Fibroblast of skin of scalp (primary cell): ENCODE measurements at regions not wholly inside any gene's neighbourhood (a gene's known extent, or its start where the extent isn't known, plus 50 kb on each side); places are given as distances from the start of the nearest gene placed in this dataset.
"Not testable (repeated sequence)": the region's sequence is repeated elsewhere in the genome, so short reads cannot be mapped to it uniquely, and the experiment has no call there.

ENCODE experiments used
- DNase-seq: peaks from one replicate; pipeline ENCODE4 v3.0.0-alpha.2; 2013

DNA sequence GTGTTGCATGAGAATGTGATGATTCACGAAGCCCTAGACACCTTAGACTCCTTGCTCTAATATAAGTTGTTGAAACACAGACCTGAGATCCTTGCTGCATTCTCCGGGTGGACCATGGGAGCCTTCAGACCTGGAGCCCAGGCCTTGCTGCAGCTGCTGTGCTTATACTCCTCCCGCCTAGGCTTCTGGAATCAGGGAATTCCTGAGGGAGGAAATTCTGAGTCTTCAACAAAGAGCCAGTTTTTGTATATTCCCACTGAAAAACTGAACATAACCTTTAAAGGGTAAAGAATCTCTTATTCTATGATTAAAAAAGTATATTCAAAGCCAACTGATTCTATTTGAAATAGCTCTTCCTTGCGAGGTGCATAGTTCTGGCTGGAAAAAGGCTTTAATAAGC is 245.1 kb upstream of the ELAVL2 start:
- no peak for DNase-seq

DNA sequence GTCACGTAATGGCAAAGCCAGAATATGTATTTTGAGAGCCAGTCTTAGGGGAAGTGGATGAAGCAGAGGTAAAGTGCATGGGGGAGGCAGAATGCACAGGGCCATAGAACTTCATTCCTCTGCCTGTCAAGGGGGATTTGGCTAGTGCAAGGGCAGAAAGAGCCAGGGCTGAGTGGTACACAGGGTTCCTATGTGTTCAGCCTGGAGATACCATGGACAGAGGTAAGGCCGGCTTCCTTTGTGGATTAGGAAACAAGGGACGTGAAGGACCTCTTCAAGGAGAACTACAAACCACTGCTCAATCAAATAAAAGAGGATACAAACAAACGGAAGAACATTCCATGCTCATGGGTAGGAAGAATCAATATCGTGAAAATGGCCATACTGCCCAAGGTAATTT is 241.1 kb upstream of the ELAVL2 start:
- DNase-seq: not testable (repeated sequence)

DNA sequence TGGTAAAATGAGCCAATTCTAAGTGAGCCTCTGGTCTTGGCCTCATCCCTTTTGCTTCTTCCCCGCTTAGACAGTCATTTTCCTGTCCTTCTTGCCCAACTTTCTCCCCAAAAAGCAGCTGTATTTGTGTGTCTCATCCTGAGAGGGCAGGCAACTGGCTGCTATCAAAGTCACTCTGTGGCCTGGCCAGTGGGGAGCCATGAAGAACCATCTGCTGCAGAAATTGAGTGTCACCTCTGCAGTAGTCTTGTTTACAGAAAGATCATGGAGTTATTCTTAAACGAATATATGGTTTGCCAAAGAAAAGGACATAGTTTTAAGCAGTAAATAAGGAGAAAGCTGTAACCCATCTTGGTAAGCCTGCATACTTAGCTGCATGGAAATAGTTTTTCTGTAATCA is 233.6 kb upstream of the ELAVL2 start:
- DNase-seq: no peak

DNA sequence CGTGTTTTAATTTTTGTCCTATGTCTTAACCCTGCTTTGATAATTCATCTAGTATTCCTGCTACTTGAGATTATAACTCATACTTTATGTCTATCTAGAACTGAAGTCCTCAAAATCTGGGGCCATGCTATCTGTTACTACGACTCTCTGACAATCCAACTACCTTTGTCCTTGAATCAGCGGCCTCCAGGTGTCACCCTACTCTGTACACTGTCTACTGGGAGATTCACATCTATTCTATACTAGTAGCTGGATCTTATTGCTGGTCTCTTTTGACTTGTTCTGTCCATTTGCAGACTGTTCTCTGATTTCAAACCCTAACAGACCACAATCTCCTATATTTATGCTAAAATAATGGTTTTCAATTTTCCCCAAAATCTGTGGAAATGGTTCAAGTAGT is 225.5 kb upstream of the ELAVL2 start:
- DNase-seq: no peak

DNA sequence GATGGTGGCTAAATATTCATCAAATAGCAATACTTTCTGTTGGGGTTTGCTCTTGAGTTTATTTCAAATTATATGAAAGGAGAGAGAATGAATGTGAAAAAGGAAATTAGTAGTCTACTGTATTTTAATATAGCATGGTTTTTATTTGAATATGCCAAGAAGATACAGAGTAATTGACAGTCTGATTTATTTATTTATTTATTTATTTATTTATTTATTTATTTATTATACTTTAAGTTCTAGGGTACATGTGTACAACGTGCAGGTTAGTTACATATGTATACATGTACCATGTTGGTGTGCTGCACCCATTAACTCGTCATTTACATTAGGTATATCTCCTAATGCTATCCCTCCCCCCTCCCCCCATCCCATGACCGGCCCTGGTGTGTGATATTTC is 224.2 kb upstream of the ELAVL2 start:
- DNase-seq: not testable (repeated sequence)

DNA sequence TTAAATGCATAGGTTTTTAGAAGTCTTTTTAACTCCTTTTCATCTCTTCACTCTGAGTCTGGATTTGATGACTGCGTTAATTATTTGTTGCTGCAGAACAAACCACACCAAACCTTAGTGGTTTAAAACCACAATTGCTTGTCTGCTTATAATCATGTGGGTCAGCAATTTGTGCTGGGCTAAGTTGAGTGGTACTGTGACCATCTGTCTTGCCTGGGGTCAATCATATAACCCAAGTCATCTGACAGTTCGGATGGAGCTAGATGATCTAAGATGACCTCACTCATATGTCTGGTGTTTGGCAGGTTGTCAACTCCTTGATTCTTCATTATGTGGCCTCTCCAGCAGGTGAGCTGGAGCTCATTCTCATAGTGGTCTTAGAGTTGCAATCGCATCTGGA is 219.1 kb upstream of the ELAVL2 start:
- no peak for DNase-seq

DNA sequence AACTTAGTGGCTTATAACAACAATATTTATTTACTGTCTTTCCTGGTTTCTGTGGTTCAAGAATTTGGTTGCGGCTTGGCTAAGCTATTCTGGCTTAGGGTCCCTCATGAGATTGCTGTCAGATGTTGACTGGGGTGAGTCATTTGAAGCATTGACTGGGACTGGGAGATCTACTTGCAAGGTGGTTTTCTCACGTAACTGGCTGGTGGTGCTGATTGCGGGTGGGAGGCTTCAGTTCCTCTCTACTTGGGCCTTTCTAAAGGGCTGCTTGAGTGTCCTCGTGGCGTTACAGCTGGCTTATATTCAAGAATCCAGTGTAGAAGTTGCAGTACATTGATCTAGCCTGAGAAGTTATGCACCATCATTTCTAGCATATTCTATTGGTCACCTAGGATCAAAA is 218.5 kb upstream of the ELAVL2 start:
- no peak for DNase-seq

DNA sequence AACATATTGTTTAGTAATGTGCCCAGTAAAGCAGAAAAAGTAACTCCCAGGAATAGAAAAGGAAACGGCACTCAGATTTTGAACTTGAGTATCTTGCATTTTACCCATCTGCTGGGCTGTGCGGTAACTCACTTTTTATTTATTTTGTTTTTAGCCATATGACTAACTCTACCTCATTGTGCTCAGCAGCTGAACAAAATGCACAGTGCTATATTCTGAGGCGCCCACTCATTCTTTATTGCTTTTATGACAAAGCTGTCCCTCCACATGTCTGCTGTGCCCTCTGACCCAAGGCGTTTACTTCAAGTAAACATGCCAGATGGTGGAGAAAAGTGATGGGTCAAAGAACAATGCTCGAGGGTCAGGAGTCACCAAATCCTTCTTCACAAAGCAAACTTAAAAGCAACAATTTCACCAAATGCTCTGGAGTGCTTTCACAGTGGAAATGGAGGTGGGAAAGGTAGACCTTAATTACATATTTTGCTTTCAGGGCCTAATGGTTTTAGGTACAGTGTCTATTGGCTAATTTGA is 215.2 kb upstream of the ELAVL2 start:
- DNase-seq: no peak

DNA sequence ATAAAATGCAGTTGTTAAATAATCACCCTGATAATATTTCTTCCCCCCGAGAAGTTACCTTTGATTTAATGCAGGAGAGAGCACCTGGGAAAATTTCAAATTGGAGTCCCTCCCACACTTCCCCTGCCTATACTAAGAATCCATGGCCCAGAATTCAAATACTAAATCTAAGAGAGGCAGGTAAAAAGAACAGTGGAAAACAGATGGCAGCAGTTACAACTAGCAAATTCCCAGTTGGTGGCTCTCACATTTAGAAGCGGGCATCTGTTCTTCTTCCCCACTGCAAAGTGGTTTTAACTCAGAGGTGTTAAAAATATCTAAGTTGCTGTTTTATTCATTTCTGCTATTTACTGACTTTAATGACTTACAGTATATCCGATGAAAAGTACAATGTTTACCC is 210.4 kb upstream of the ELAVL2 start:
- DNase-seq: no peak

DNA sequence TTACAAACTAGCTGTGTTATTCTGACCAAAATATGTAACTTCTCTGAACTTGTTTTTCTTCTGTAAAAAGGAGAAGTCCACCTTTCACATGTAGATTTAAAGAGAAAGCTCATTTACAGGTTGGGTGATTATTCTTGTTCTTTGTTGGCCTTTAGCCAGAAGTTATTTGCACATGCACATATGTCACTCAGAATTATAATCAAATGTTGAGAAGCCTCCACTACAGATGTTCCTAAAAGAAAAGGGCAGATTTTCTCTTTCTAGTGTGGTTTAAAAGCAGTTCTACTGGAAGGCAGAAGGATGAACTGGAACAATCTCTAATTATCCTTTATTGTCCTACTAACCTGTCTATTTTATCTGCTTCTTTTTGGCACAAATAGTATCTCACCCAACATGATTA is 209.8 kb upstream of the ELAVL2 start:
- no peak for DNase-seq

DNA sequence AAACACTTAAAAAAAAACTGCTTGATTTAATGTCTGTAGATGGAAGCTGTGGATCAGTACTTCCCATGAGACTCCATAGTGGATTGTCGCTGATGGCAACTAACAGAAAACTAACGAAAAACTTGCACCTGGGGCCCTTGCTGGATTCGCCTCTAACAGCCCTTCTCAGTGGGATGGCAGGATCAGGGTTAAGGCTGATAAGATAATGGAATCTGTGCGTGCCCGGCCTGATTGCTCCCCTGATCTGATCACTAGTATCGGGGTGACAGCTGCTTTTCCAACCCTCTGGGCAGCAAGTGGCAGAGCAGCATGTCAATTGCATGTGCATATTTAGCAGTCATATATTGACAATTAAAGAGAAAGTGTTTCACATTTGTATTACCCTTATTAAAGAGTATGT is 185.8 kb upstream of the ELAVL2 start:
- no peak for DNase-seq

DNA sequence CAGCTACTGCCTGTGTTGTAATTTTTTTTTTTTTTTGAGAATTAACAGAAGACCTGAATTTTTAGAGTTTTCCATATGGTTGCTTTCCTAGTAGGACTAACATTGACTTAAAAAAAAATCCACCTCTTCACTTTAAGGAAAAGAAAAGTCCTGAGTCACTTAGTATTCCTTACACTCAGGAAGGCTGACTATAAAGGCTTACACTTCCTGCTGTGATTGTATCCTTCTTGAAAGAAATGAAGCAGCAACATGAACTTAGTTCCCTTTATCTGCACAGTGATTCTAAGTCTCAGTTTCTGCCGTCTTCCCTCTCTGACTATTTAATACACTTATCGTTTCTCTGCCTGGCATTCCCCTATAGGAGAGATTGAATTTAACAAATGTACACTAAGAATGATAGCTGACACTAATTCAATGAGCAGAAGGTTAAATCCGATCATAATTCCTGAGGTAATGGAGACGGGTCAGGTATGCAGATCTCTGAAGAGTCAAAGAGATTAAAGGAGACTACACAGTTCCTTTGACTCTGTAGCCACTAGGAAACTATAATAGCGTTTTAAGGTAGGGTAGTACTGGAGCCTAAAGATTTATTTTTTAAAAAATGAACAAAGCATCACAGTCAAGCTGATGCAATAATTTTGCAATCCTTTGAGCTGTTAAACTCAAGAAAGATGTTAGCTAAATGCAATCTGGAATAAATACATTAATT is 185.1 kb upstream of the ELAVL2 start:
- DNase-seq: no peak

DNA sequence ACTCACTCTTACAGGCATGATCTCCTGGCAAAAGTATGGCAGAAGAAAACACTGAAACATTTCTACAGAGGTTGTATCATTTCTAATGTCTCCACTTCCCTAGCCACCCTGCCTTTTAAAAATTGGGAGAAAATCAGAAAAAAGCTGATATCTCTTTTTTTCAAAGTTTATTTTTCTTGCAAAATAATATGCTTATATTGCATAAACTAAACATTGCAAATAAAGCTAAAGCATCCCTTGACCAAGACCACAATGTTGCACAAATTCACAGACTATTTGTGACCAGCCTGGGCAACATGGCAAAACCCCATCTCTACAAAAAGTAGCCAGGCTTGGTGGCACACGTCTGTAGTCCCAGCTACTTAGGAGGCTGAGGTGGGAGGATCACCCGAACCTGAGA is 183.3 kb upstream of the ELAVL2 start:
- no peak for DNase-seq

DNA sequence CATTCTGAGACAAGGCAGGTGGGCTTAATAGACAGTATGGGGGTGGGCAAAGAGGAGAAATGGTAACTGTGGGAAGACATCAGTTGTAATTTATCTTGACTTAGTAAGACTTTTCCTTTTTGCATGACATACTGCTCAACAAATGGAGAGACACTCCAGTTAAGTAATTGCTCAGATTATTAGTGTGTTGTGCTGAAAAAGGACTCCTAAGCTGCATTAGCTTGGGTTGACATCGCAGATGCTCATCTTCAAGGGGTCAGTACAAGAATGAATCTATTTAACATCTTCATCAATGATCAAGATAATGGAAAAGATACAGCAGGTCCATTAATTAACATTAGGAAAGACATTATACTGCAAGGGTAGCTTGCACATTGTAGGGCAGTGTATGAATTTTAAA is 181.1 kb upstream of the ELAVL2 start:
- DNase-seq: no peak

DNA sequence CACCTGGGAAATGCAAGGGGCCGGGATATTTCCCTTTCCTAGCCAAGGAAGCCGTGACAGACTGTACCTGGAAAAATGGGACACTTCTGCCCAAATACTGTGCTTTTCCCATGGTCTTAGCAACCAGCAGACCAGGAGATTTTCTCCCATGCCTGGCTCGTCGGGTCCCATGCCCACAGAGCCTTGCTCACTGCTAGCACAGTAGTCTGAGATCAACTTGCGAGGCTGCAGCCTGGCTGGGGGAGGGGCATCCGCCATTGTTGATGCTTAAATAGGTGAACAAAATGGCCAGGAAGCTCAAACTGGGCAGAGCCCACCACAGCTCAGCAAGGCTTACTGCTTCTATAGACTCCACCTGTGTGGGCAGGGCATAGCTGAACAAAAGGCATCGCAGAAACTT is 165.8 kb upstream of the ELAVL2 start:
- not testable (repeated sequence) for DNase-seq

DNA sequence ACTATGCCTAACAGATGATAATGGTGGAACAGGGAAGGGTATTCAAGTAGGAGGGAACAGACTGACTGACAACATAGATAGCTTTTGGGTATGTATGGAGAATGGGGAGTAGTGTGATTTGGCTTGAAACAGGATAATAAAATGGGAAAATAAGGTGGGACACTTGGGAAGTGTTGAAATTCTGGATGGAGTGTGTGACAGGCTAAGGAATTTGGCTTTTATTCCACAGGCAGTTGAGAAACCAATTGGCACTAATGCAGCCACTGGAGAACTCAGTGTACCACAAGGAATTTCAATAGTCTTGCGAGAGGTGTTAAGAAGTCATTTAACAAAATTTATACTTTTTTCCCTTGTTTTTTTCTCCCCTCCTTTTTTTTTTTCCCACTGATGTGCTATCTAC is 153.5 kb upstream of the ELAVL2 start:
- DNase-seq: no peak

DNA sequence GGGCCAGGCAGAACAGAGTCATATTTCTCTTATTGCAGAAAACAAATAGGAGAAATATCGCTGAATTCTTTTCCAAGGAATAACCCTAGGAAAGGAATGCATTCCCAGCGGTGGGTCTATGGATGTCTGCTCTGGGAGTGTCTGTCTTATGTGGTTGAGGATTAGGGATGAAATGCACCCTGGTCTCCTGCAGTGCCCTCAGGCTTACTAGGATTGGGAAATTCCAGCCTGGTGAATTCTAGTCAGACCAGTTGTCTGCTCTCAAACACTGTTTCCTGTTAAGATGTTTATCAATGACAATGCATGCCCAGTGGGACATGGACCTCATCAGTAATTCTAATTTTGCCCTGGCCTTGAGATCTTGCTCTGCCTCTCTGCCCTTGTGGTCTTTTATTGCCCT is 136.1 kb upstream of the ELAVL2 start:
- DNase-seq: no peak

DNA sequence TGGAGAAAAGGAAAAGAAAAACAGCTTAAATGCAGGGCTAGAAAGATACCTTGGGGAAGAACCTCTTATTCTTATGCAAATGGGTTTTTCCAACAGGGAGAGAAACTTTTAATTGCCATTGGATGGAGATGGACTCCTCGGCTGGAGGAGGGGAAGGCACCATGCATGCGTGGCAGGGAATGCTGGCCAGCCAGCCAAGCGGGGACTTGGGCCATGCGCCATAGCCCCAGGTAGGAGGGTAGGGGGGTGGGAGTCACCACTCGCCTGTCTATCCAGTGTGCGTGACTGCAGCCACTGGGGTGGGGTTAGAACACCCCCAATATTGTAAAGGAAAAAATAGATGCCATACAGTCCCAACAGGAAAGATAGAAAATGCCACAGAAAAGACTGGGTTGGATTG is 119.9 kb upstream of the ELAVL2 start:
- no peak for DNase-seq

DNA sequence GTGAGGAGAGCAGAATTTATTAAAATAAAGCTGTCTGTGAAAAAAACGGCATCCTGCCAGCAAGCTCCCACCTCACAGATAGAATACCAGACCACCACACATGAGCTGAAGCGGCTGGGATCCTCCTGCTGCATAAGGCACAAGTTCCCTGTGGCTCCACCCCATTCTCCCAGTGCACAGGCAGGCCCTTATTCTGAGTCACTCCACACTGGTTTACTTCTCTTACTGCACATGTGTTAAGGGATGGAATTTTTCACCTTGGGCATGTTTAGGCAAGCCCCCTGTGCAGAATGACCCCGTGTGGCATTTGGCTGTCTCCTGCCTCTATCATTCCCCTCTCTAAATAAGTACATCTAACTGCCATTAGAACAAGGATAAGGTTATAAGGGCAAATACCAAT is 115.0 kb upstream of the ELAVL2 start:
- no peak for DNase-seq

DNA sequence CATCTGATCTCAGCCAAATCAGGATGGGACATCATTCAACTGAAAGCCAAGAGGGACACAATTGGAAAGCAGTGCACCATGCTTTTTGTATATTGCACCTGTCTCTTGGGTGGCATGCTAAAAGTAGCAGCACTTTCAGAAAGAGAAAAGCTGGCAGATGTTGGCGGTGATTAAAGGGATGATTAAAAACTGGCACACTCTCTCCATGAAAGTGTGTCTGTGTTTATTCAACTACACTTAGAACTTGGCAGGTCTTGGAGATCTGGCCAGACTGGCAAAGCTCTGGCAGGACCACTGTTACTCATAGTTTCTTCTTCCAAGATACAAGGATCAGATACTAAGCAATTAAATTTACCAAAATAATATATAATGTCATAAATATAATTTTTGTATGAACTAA is 112.9 kb upstream of the ELAVL2 start:
- no peak for DNase-seq

DNA sequence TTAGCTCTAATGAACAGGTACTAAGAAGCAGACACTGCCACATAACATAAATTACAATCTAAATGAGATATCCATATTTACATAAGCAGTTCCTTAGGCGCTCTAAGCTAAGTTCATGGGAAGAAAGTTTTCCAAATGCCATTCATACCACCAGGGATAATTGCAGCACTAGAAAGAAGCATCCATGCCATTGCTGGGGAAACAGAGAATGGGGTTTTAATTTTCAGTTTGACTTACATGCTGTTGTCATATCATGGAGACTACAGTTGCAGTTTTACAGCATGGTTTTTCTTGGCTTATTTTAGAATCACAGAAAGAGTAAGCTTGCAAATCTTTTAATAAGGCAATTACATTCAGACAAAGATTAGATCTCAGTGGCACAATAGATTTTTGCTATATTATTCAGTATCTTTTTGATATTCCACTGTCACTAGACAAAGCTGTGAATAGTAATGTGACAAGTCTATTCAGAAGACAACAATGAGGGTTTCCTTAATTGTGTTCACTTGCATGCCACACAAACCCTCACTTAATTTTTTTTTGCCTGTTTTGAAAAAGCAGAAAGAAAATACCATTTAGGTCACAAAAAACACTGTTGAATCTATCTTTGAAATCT is 108.4 kb upstream of the ELAVL2 start:
- no peak for DNase-seq

DNA sequence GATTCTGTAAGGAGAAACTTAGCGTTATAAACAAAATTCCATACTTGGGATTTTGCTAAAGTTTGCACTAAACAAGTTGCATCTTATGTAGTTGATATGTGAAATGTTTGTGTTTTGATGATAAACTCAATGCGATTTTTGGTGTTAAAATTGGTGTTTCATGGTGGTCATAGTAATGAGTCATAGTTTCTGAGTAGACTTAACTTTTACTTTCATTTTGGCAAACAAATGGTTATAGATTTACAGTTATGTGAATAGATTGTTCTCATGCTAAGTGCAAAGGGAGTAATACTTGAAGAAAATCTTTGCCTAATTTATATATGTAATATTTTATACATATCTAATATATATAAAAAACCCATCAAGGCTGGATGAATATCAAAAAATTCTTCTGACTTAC is 107.3 kb upstream of the ELAVL2 start:
- DNase-seq: no peak

DNA sequence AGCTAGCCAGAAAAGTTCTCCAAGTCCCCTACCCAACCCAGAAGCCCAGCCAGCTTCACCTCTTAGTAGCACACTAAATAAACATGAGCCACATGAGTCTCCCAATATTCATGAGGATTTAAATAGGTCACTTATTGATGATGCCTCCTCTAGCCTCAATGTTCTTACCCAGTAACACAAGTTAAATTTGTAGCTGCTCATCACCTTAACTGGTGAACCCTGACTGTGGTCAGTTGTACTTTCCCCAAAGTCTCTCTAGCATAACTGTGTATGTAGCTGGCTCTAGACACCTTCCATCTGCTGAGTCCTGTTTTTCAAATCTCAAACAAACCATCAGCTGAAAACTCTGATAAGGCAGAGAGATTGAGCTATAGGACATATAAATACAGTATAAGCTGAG is 100.3 kb upstream of the ELAVL2 start:
- DNase-seq: no peak

DNA sequence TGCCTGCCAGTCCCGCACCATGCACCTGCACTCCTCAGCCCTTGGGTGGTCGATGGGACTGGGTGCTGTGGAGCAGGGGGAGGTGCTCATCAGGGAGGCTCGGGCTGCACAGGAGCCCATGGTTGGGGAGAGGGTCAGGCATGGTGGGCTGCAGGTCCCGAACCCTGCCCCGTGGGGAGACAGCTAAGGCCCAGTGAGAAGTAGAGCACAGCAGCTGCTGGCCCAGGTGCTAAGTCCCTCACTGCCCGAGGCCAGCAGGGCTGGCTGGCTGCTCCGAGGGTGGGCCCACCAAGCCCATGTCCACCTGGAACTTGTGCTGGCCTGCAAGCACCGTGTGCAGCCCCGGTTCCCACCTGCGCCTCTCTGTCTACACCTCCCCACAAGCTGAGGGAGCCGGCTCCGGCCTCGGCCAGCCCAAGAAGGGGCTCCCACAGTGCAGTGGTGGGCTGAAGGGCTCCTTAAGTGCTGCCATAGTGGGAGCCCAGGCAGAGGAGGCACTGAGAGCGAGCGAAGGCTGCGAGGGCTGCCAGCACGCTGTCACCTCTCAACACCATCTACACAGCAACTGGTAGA is 88.5 kb upstream of the ELAVL2 start:
- no peak for DNase-seq
